ENCODE measurements at regions not wholly inside any gene's neighbourhood (a gene's known extent, or its start where the extent isn't known, plus 50 kb on each side); places are given as distances from the start of the nearest gene placed in this dataset.

GRCh38 chr1:199282751-199283305 lies 644.0 kb downstream of the PTPRC start (continued):
- no peak for TF ChIP-seq ZNF473 (tag by site-specific recombination; IDR thresholded peaks at IDR 0.05)
- TF ChIP-seq ZNF768 (tag by site-specific recombination; IDR thresholded peaks at IDR 0.05): no peak
- no peak for TF ChIP-seq ZNF658 (tag by site-specific recombination; IDR thresholded peaks at IDR 0.05)
- TF ChIP-seq KLF17 (tag by site-specific recombination; IDR thresholded peaks at IDR 0.05): no peak
- TF ChIP-seq ZNF701 (tag by site-specific recombination; IDR thresholded peaks at IDR 0.05): no peak
- no peak for TF ChIP-seq SCRT2 (tag by site-specific recombination; IDR thresholded peaks at IDR 0.05)
- TF ChIP-seq ZNF274 (IDR thresholded peaks at IDR 0.05; ENCODE audit: low read length): no peak
- no peak for TF ChIP-seq ZNF274 (tag by site-specific recombination; IDR thresholded peaks at IDR 0.05; ENCODE audit: borderline replicate concordance)
- TF ChIP-seq BCL11B (tag by site-specific recombination; IDR thresholded peaks at IDR 0.05; ENCODE audit: low read depth): no peak
- TF ChIP-seq ZNF354C (tag by site-specific recombination; IDR thresholded peaks at IDR 0.05; ENCODE audit: borderline replicate concordance, low read depth): no peak

DNA sequence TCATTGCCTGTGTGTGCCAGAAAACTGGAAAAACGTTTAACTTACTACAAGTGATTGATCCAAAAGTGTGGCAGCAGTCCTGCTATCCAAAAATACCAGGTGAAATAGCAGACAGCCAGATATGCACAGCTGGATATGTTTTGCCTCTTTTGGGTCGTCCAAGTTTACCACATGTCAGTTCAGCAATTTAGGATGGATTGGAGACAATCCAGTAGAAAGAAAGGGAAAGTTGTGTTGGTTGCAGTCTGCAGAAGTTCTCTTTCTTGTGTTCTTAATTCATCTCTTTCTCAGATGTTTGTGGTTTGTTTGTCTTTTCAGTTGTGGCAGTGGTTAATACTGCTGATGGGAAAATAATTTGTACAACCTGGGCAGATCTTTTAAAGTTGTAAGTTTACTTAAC lies 645.0 kb downstream of the PTPRC start:
- no peak for TF ChIP-seq ZNF37A (tag by site-specific recombination; IDR thresholded peaks at IDR 0.05)
- TF ChIP-seq BCL11A (tag by site-specific recombination; IDR thresholded peaks at IDR 0.05; ENCODE audit: low read depth): no peak
- no peak for TF ChIP-seq HOXC10 (CRISPR knock-in tag; IDR thresholded peaks at IDR 0.05)
- TF ChIP-seq ZNF214 (tag by site-specific recombination; IDR thresholded peaks at IDR 0.05; ENCODE audit: borderline replicate concordance): no peak
- TF ChIP-seq KLF9 (tag by site-specific recombination; IDR thresholded peaks at IDR 0.05; ENCODE audit: low read depth): no peak
- TF ChIP-seq, protein P1, sequence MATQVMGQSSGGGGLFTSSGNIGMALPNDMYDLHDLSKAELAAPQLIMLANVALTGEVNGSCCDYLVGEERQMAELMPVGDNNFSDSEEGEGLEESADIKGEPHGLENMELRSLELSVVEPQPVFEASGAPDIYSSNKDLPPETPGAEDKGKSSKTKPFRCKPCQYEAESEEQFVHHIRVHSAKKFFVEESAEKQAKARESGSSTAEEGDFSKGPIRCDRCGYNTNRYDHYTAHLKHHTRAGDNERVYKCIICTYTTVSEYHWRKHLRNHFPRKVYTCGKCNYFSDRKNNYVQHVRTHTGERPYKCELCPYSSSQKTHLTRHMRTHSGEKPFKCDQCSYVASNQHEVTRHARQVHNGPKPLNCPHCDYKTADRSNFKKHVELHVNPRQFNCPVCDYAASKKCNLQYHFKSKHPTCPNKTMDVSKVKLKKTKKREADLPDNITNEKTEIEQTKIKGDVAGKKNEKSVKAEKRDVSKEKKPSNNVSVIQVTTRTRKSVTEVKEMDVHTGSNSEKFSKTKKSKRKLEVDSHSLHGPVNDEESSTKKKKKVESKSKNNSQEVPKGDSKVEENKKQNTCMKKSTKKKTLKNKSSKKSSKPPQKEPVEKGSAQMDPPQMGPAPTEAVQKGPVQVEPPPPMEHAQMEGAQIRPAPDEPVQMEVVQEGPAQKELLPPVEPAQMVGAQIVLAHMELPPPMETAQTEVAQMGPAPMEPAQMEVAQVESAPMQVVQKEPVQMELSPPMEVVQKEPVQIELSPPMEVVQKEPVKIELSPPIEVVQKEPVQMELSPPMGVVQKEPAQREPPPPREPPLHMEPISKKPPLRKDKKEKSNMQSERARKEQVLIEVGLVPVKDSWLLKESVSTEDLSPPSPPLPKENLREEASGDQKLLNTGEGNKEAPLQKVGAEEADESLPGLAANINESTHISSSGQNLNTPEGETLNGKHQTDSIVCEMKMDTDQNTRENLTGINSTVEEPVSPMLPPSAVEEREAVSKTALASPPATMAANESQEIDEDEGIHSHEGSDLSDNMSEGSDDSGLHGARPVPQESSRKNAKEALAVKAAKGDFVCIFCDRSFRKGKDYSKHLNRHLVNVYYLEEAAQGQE (tag by site-specific recombination; IDR thresholded peaks at IDR 0.05): no peak
- no peak for TF ChIP-seq KLF16 (tag by site-specific recombination; IDR thresholded peaks at IDR 0.05)
- TF ChIP-seq, protein P2, sequence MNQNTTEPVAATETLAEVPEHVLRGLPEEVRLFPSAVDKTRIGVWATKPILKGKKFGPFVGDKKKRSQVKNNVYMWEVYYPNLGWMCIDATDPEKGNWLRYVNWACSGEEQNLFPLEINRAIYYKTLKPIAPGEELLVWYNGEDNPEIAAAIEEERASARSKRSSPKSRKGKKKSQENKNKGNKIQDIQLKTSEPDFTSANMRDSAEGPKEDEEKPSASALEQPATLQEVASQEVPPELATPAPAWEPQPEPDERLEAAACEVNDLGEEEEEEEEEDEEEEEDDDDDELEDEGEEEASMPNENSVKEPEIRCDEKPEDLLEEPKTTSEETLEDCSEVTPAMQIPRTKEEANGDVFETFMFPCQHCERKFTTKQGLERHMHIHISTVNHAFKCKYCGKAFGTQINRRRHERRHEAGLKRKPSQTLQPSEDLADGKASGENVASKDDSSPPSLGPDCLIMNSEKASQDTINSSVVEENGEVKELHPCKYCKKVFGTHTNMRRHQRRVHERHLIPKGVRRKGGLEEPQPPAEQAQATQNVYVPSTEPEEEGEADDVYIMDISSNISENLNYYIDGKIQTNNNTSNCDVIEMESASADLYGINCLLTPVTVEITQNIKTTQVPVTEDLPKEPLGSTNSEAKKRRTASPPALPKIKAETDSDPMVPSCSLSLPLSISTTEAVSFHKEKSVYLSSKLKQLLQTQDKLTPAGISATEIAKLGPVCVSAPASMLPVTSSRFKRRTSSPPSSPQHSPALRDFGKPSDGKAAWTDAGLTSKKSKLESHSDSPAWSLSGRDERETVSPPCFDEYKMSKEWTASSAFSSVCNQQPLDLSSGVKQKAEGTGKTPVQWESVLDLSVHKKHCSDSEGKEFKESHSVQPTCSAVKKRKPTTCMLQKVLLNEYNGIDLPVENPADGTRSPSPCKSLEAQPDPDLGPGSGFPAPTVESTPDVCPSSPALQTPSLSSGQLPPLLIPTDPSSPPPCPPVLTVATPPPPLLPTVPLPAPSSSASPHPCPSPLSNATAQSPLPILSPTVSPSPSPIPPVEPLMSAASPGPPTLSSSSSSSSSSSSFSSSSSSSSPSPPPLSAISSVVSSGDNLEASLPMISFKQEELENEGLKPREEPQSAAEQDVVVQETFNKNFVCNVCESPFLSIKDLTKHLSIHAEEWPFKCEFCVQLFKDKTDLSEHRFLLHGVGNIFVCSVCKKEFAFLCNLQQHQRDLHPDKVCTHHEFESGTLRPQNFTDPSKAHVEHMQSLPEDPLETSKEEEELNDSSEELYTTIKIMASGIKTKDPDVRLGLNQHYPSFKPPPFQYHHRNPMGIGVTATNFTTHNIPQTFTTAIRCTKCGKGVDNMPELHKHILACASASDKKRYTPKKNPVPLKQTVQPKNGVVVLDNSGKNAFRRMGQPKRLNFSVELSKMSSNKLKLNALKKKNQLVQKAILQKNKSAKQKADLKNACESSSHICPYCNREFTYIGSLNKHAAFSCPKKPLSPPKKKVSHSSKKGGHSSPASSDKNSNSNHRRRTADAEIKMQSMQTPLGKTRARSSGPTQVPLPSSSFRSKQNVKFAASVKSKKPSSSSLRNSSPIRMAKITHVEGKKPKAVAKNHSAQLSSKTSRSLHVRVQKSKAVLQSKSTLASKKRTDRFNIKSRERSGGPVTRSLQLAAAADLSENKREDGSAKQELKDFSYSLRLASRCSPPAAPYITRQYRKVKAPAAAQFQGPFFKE (tag by site-specific recombination; IDR thresholded peaks at IDR 0.05; ENCODE audit: borderline replicate concordance): no peak
- TF ChIP-seq ZNF785 (tag by site-specific recombination; IDR thresholded peaks at IDR 0.05): no peak
- no peaks in the 10 kb centered on the region for H3K9me3 ChIP-seq (ENCODE audit: control insufficient read depth, insufficient read depth, low read depth, low read length)
- H3K4me3 ChIP-seq (ENCODE audit: low read depth, low read length): no peak overlapping the region
- H3K36me3 ChIP-seq (ENCODE audit: control insufficient read depth in 2 of 2, insufficient read depth in 1 of 2, low read length in 2 of 2): no peaks in the 10 kb centered on the region
- ChIA-PET POLR2A (interaction anchor here (0.7 kb wide), 1 partner anchor 38 kb away, joined by 3 read pairs; no protein-coding TSS in a partner anchor), CTCF (no interaction called here)
- H3K4me1 ChIP-seq (ENCODE audit: control insufficient read depth, insufficient read depth, low read length): no peaks in the 10 kb centered on the region
- H3K27ac ChIP-seq (ENCODE audit: extremely low read depth, low read depth, low read length): no peak overlapping the region

All from HEK293 (cell line).